ENCODE measurements at regions not wholly inside any gene's neighbourhood (a gene's known extent, or its start where the extent isn't known, plus 50 kb on each side); places are given as distances from the start of the nearest gene placed in this dataset.

GRCh38 chr7:131843898-131844331 is 287.5 kb upstream of the PODXL start:
- no peak for DNase-seq

GRCh38 chr7:131839967-131840690 is 283.7 kb upstream of the PODXL start:
- ATAC-seq (ENCODE audit: insufficient read depth, low read depth) (no peak), DNase-seq (no peak)
- Histone ChIP-seq H3K36me3 (ENCODE audit: insufficient read depth, low read length) (no peaks in the 10 kb centered on the region), H3K9me3 (ENCODE audit: insufficient read depth, low read length, severe bottlenecking) (no peaks in the 10 kb centered on the region), H3K4me2 (ENCODE audit: insufficient read depth, low read length) (no peak overlapping the region), H3K9ac (ENCODE audit: low read depth, low read length) (no peak overlapping the region), H2AFZ (ENCODE audit: low read depth, low read length) (no peak overlapping the region), H3K4me3 (ENCODE audit: low read depth in 1 of 2, low read length in 2 of 2) (no peak overlapping the region), H3K27ac (ENCODE audit: low read length) (no peak overlapping the region), H4K20me1 (ENCODE audit: insufficient read depth, low read length) (no peaks in the 10 kb centered on the region), H3K27me3 (ENCODE audit: insufficient read depth, low read length, poor library complexity) (peaks cover 7% of the 10 kb centered on the region), H3K4me1 (ENCODE audit: insufficient read depth, low read length) (no peaks in the 10 kb centered on the region), H3K79me2 (ENCODE audit: insufficient read depth, low read length) (no peaks in the 10 kb centered on the region)
- no peak for TF ChIP-seq CTCF (IDR thresholded peaks at IDR 0.05; ENCODE audit: borderline replicate concordance, extremely low read depth, low read length, poor library complexity, severe bottlenecking)

More at GRCh38 chr7:131843898-131844331, 287.5 kb upstream of the PODXL start:
- no peak for TF ChIP-seq CTCF (IDR thresholded peaks at IDR 0.05; ENCODE audit: borderline replicate concordance, extremely low read depth, low read length, poor library complexity, severe bottlenecking)
- no peak for TF ChIP-seq EZH2 (IDR thresholded peaks at IDR 0.05; ENCODE audit: borderline replicate concordance, low read depth, low read length, severe bottlenecking)
- Histone ChIP-seq H3K4me1 (ENCODE audit: insufficient read depth, low read length) (no peaks in the 10 kb centered on the region), H2AFZ (ENCODE audit: low read depth, low read length) (no peak overlapping the region), H3K4me2 (ENCODE audit: insufficient read depth, low read length) (no peak overlapping the region), H3K4me3 (ENCODE audit: low read depth in 1 of 2, low read length in 2 of 2) (no peak overlapping the region), H3K9ac (ENCODE audit: low read depth, low read length) (no peak overlapping the region), H3K9me3 (ENCODE audit: insufficient read depth, low read length, severe bottlenecking) (no peaks in the 10 kb centered on the region), H4K20me1 (ENCODE audit: insufficient read depth, low read length) (no peaks in the 10 kb centered on the region), H3K36me3 (ENCODE audit: insufficient read depth, low read length) (no peaks in the 10 kb centered on the region), H3K27me3 (ENCODE audit: insufficient read depth, low read length, poor library complexity) (peaks cover 5% of the 10 kb centered on the region), H3K27ac (ENCODE audit: low read length) (no peak overlapping the region), H3K79me2 (ENCODE audit: insufficient read depth, low read length) (no peaks in the 10 kb centered on the region)
- no peak for ATAC-seq (ENCODE audit: insufficient read depth, low read depth)

DNA sequence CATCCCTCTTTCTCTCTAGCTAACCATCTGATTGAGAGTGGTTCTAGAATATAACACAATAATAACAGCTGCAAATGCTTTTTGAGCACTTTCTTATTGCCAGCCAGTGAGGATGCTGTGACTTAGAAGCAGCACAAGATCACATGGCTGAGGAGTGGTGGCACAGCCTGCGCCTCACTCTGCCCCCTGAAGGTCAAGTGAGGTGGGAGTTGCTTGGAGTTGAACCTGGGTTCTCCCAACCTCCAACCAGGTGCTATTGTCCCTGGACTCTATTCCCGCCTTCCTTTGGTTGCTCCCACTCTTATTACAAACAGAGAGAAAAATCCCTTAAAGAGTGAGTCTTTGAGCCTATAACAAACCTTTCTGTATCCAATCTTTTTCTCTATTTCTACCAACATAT is 280.3 kb upstream of the PODXL start:
- no peak overlapping the region for H3K9ac ChIP-seq (ENCODE audit: low read depth, low read length)
- H3K9me3 ChIP-seq (ENCODE audit: insufficient read depth, low read length, severe bottlenecking), result no peaks in the 10 kb centered on the region
- no peak overlapping the region for H3K4me2 ChIP-seq (ENCODE audit: insufficient read depth, low read length)
- H3K36me3 ChIP-seq (ENCODE audit: insufficient read depth, low read length), result no peaks in the 10 kb centered on the region
- no peaks in the 10 kb centered on the region for H3K79me2 ChIP-seq (ENCODE audit: insufficient read depth, low read length)
- peaks cover 7% of the 10 kb centered on the region for H3K27me3 ChIP-seq (ENCODE audit: insufficient read depth, low read length, poor library complexity)
- no peak for TF ChIP-seq EZH2 (IDR thresholded peaks at IDR 0.05; ENCODE audit: borderline replicate concordance, low read depth, low read length, severe bottlenecking)
- TF ChIP-seq CTCF (IDR thresholded peaks at IDR 0.05; ENCODE audit: borderline replicate concordance, extremely low read depth, low read length, poor library complexity, severe bottlenecking), result no peak
- no peak overlapping the region for H2AFZ ChIP-seq (ENCODE audit: low read depth, low read length)
- H3K27ac ChIP-seq (ENCODE audit: low read length), result no peak overlapping the region
- ATAC-seq (ENCODE audit: insufficient read depth, low read depth) (no peak), DNase-seq (no peak)
- no peak overlapping the region for H3K4me3 ChIP-seq (ENCODE audit: low read depth in 1 of 2, low read length in 2 of 2)
- H4K20me1 ChIP-seq (ENCODE audit: insufficient read depth, low read length), result no peaks in the 10 kb centered on the region
- H3K4me1 ChIP-seq (ENCODE audit: insufficient read depth, low read length), result no peaks in the 10 kb centered on the region
